Gastroesophageal sphincter (tissue), 4 donors: ENCODE measurements at regions not wholly inside any gene's neighbourhood (a gene's known extent, or its start where the extent isn't known, plus 50 kb on each side); places are given as distances from the start of the nearest gene placed in this dataset.

ENCODE experiments used
- ATAC-seq: fragments of 150-250 bp; one replicate; pipeline ENCODE4 v1.9.1; 2016; ENCODE audit warnings: mild to moderate bottlenecking, moderate library complexity
- H3K27ac ChIP-seq, 4 donors: fragments of 200-600 bp; sonication (generic) in 3 of 4; 1 replicate in 3 of 4; 2 replicates in 1 of 4; pipeline ENCODE4 v1.5.1; 2016 to 2019
- H3K27me3 ChIP-seq: fragments of 200-600 bp; sonication (generic); one replicate; pipeline ENCODE4 v1.5.1; 2019
- H3K36me3 ChIP-seq, 2 donors: fragments of 200-600 bp; sonication (generic); one replicate each; pipeline ENCODE4 v1.5.1; 2019; ENCODE audit warnings: control low read depth in 1 of 2
- H3K4me1 ChIP-seq, 3 donors: fragments of 200-600 bp; sonication (generic); 1 replicate in 2 of 3; 2 replicates in 1 of 3; pipeline ENCODE4 v1.5.1; 2016 to 2019; ENCODE audit warnings: control low read depth in 2 of 3
- H3K4me3 ChIP-seq, 2 donors: fragments of 200-600 bp; sonication (generic); one replicate each; pipeline ENCODE4 v1.5.1; 2019; ENCODE audit warnings: mild to moderate bottlenecking in 1 of 2, moderate library complexity in 1 of 2
- H3K9me3 ChIP-seq, 3 donors: fragments of 200-600 bp; sonication (generic); one replicate each; pipeline ENCODE4 v1.5.1; 2017 to 2019; ENCODE audit warnings: control low read depth in 2 of 3
- EP300 ChIP-seq: sonication (generic); formaldehyde crosslinking; IDR thresholded peaks from one replicate; pipeline ENCODE4 v1.6.1; 2017; ENCODE audit warnings: antibody characterized with exemption, mild to moderate bottlenecking
- POLR2A ChIP-seq, 2 donors: fragments of 450-650 bp; IDR thresholded peaks; one replicate each; pipeline ENCODE4 v1.6.1; 2017; ENCODE audit warnings: antibody characterized with exemption in 2 of 2, mild to moderate bottlenecking in 2 of 2, moderate library complexity in 1 of 2
- POLR2AphosphoS5 ChIP-seq: sonication (generic); formaldehyde crosslinking; IDR thresholded peaks from one replicate; pipeline ENCODE4 v1.6.1; 2017; ENCODE audit warnings: antibody characterized with exemption
- WGBS, 2 donors: methylation state at CpG; one replicate each; pipeline ENCODE4 v1.1.5; 2018; ENCODE audit warnings: low coverage in 1 of 2; 5-methylcytosine and 5-hydroxymethylcytosine counted together
- TF ChIP-seq, protein P1 (sequence below), 4 experiments: fragments of 200-600 bp in 2 of 4; fragments of 450-650 bp in 2 of 4; sonication (generic) in 1 of 4; IDR thresholded peaks; one replicate each; pipeline ENCODE4 v1.5.1; 2017 to 2019; ENCODE audit warnings: antibody characterized with exemption in 4 of 4, mild to moderate bottlenecking in 2 of 4, moderate library complexity in 2 of 4

GRCh38 chr10:10307036-10307435 lies 710.6 kb upstream of the CELF2 start:
- 94% methylated on average over 3 to 5 of the region's 5 CpGs for WGBS, 2 donors
- no peaks in the 10 kb centered on the region for H3K36me3 ChIP-seq
- no peaks in the 10 kb centered on the region for H3K27me3 ChIP-seq
- TF ChIP-seq POLR2A (IDR thresholded peaks at IDR 0.05) (no peak), POLR2AphosphoS5 (no peak), EP300 (no peak)
- TF ChIP-seq, protein P1, sequence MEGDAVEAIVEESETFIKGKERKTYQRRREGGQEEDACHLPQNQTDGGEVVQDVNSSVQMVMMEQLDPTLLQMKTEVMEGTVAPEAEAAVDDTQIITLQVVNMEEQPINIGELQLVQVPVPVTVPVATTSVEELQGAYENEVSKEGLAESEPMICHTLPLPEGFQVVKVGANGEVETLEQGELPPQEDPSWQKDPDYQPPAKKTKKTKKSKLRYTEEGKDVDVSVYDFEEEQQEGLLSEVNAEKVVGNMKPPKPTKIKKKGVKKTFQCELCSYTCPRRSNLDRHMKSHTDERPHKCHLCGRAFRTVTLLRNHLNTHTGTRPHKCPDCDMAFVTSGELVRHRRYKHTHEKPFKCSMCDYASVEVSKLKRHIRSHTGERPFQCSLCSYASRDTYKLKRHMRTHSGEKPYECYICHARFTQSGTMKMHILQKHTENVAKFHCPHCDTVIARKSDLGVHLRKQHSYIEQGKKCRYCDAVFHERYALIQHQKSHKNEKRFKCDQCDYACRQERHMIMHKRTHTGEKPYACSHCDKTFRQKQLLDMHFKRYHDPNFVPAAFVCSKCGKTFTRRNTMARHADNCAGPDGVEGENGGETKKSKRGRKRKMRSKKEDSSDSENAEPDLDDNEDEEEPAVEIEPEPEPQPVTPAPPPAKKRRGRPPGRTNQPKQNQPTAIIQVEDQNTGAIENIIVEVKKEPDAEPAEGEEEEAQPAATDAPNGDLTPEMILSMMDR (IDR thresholded peaks at IDR 0.05): no peak
- no peaks in the 10 kb centered on the region for H3K4me1 ChIP-seq
- no peak overlapping the region for H3K27ac ChIP-seq
- H3K4me3 ChIP-seq: no peak overlapping the region
- no peak for ATAC-seq
- H3K9me3 ChIP-seq: no peaks in the 10 kb centered on the region

GRCh38 chr10:10307551-10307950 lies 710.1 kb upstream of the CELF2 start:
- Histone ChIP-seq H3K4me1 (no peaks in the 10 kb centered on the region), H3K36me3 (no peaks in the 10 kb centered on the region), H3K27me3 (no peaks in the 10 kb centered on the region), H3K9me3 (no peaks in the 10 kb centered on the region), H3K27ac (no peak overlapping the region), H3K4me3 (no peak overlapping the region)
- TF ChIP-seq POLR2A (IDR thresholded peaks at IDR 0.05) (no peak), POLR2AphosphoS5 (no peak), EP300 (no peak)
- TF ChIP-seq, protein P1 (IDR thresholded peaks at IDR 0.05): no peak
- whole genome bisulfite sequencing, 2 donors: 49 to 81% methylated on average over 2 of the region's 3 CpGs
- ATAC-seq: no peak

GRCh38 chr10:10310498-10310897 lies 707.2 kb upstream of the CELF2 start:
- WGBS, 2 donors: 80 to 81% methylated on average over 1 of the region's 1 CpG
- Histone ChIP-seq H3K27ac (no peak overlapping the region), H3K9me3 (no peaks in the 10 kb centered on the region), H3K4me1 (no peaks in the 10 kb centered on the region), H3K4me3 (no peak overlapping the region), H3K27me3 (no peaks in the 10 kb centered on the region), H3K36me3 (no peaks in the 10 kb centered on the region)
- TF ChIP-seq, protein P1 (IDR thresholded peaks at IDR 0.05): no peak
- TF ChIP-seq POLR2A (IDR thresholded peaks at IDR 0.05) (no peak), POLR2AphosphoS5 (no peak), EP300 (no peak)
- ATAC-seq: no peak

DNA sequence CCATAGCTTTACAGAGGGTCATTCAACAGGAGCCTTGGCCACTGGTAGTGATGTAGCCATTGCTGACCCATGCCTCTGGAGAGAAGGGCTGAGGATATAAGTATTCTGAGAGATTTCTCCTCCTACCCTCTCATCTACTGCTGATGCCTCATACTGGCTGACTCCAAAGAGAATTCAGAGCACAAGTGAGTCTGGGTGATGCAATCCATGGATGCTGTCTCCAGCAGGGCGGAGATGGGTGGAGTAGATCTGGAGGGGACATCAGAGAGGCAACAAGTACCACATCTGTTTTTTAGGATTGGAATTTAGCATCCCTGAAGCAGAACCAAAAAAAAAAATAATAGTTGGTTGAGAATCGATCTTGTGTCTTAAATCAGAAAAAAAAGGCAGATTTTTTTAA lies 705.7 kb upstream of the CELF2 start:
- TF ChIP-seq, protein P1 (IDR thresholded peaks at IDR 0.05): no peak
- TF ChIP-seq POLR2A (IDR thresholded peaks at IDR 0.05) (no peak), POLR2AphosphoS5 (no peak), EP300 (no peak)
- 90 to 93% methylated on average over 2 of the region's 2 CpGs for WGBS, 2 donors
- ATAC-seq: no peak

GRCh38 chr10:10313149-10313835 lies 704.4 kb upstream of the CELF2 start:
- Histone ChIP-seq H3K27me3 (no peaks in the 10 kb centered on the region), H3K9me3 (no peaks in the 10 kb centered on the region), H3K36me3 (no peaks in the 10 kb centered on the region), H3K27ac (no peak overlapping the region), H3K4me1 (no peaks in the 10 kb centered on the region), H3K4me3 (no peak overlapping the region)
- TF ChIP-seq POLR2AphosphoS5 (no peak), POLR2A (IDR thresholded peaks at IDR 0.05) (no peak), EP300 (no peak)
- TF ChIP-seq, protein P1 (IDR thresholded peaks at IDR 0.05): no peak
- ATAC-seq: no peak
- WGBS, 2 donors: 63 to 67% methylated on average over 3 of the region's 3 CpGs

More for the DNA sequence above, 705.7 kb upstream of the CELF2 start:
- no peak overlapping the region for H3K27ac ChIP-seq
- H3K27me3 ChIP-seq: no peaks in the 10 kb centered on the region
- no peaks in the 10 kb centered on the region for H3K4me1 ChIP-seq
- H3K9me3 ChIP-seq: no peaks in the 10 kb centered on the region
- no peaks in the 10 kb centered on the region for H3K36me3 ChIP-seq
- H3K4me3 ChIP-seq: no peak overlapping the region
